ENCODE measurements at regions not wholly inside any gene's neighbourhood (a gene's known extent, or its start where the extent isn't known, plus 50 kb on each side); places are given as distances from the start of the nearest gene placed in this dataset.

DNA sequence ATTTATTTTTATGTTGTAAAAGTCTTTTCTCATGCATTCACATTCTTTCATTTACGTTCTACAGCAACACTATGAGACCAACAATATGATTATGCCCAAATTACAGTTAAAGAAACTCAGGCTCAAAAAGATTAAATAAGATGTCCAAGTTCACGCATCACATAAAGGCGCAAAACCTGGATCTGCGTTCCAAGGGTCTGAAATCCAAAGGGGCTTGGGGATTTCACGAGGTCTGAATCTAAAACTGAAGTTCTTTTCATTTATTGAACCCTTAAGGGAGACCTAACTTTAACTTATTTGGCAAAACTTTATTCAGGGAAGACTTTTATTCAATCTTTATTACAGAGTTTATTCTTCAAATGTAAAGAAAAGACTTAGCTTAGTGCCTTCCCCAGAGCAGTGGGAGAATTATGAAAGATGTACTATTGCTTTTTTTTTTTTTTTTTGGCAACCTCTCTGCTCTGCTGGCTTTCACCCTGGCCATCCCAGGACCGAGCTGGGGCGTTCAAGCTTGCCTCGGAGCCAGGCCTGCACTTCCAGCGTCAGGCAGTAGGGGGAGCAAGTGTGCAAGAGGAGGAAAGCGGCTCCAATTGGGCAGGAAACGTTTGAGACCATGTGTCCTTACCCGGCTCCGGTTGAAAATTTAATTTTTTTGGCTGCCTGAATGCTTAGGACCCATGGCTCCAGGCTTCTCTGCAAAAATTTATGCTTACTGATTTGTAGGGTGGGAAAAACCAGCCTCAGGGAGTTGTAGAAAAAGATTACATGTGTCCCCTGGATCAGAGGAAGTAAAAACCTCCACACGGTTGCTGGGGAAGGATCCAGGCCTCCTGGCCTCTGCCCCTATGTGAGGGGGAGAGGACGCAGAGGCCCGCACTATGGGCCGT is 344.3 kb upstream of the KLF3 start:
- intact Hi-C loops (cut with micrococcal nuclease; ENCODE audit: unreplicated experiment) (loop anchor here (1.0 to 2.0 kb wide), 4 partner anchors 135 to 412 kb away; no protein-coding TSS in a partner anchor), in situ Hi-C loops (cut with HindIII; ENCODE audit: extremely low pct_ligation_motif_present, low pct_unique_long_range_greater_than_20kb) (loop anchor here (5.0 to 25.0 kb wide), 2 partner anchors 257 to 353 kb away; no protein-coding TSS in a partner anchor)
- Histone ChIP-seq H3K27me3 (ENCODE audit: control insufficient read depth in 1 of 2, insufficient read depth in 2 of 2, low read length in 2 of 2) (no peaks in the 10 kb centered on the region), H2AFZ (ENCODE audit: low read length) (peak overlapping the region; percentile 70), H4K20me1 (ENCODE audit: insufficient read depth, low read length) (no peaks in the 10 kb centered on the region), H3K4me1 (ENCODE audit: insufficient read depth, low read length) (peaks cover 33% of the 10 kb centered on the region), H3K4me2 (ENCODE audit: low read depth, low read length) (peak overlapping the region; percentile 68), H3K27ac (ENCODE audit: extremely low read length, insufficient read depth, low read length) (peak overlapping the region; percentile 28), H3K36me3 (replicated peaks in 1 of 2; ENCODE audit: control insufficient read depth in 1 of 2, insufficient read depth in 2 of 2, low read length in 2 of 2) (no peaks in the 10 kb centered on the region), H3K9me3 (ENCODE audit: low read length) (no peaks in the 10 kb centered on the region), H3K9ac (ENCODE audit: insufficient read depth, low read depth, low read length) (no peak overlapping the region), H3K4me3 (replicated peaks in 1 of 3; ENCODE audit: insufficient read depth in 1 of 3, low read depth in 2 of 3, low read length in 3 of 3) (0 out of 6 replicates have a peak overlapping the region, but pooled peaks of 1 of the 3 experiments have one; percentile 8), H3K79me2 (ENCODE audit: insufficient read depth, low read length) (no peaks in the 10 kb centered on the region)
- ATAC-seq (peak; percentile 86), FAIRE-seq (peak; percentile 79), DNase-seq (ENCODE audit: low spot score) (peak; percentile 75)
- CTCF ChIA-PET (ENCODE audit: low intra/inter-chr PET ratio, low total read pairs): interaction anchor here (2.0 to 2.2 kb wide), 2 partner anchors 356 to 411 kb away, joined by 9 to 10 read pairs; no protein-coding TSS in a partner anchor
- no TSS peak for BruUV-seq (replicated peaks)
- 35% methylated on average over 17 of the region's 17 CpGs for WGBS (ENCODE audit: low lambda C conversion rate)
- POLR2A ChIA-PET: interaction anchor here (0.8 to 1.0 kb wide), 5 partner anchors 9 to 411 kb away, joined by 3 to 6 read pairs (median 3); no protein-coding TSS in a partner anchor
- no peak for TF ChIP-seq SP140L (CRISPR knock-in tag; IDR thresholded peaks at IDR 0.05; ENCODE audit: borderline replicate concordance)
- TF ChIP-seq GATAD1 (CRISPR knock-in tag; IDR thresholded peaks at IDR 0.05): no peak
- peak; percentile 73 for TF ChIP-seq SALL1 (CRISPR knock-in tag; IDR thresholded peaks at IDR 0.05)
- no peak for TF ChIP-seq CREB1 (IDR thresholded peaks at IDR 0.05)
- TF ChIP-seq CREB1 (CRISPR knock-in tag; IDR thresholded peaks at IDR 0.05): 0 out of 2 replicates have a peak, but pooled peaks have one; percentile 28
- no peak for TF ChIP-seq EEA1 (CRISPR knock-in tag; IDR thresholded peaks at IDR 0.05; ENCODE audit: borderline replicate concordance)
- TF ChIP-seq, protein P1, sequence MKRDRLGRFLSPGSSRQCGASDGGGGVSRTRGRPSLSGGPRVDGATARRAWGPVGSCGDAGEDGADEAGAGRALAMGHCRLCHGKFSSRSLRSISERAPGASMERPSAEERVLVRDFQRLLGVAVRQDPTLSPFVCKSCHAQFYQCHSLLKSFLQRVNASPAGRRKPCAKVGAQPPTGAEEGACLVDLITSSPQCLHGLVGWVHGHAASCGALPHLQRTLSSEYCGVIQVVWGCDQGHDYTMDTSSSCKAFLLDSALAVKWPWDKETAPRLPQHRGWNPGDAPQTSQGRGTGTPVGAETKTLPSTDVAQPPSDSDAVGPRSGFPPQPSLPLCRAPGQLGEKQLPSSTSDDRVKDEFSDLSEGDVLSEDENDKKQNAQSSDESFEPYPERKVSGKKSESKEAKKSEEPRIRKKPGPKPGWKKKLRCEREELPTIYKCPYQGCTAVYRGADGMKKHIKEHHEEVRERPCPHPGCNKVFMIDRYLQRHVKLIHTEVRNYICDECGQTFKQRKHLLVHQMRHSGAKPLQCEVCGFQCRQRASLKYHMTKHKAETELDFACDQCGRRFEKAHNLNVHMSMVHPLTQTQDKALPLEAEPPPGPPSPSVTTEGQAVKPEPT (CRISPR knock-in tag; IDR thresholded peaks at IDR 0.05; ENCODE audit: low read depth): no peak
- peak; percentile 73; the same call in 1 of the 2 replicates for TF ChIP-seq ZNF354B (CRISPR knock-in tag; IDR thresholded peaks at IDR 0.05)
- peak; percentile 68 for TF ChIP-seq ZBTB38 (CRISPR knock-in tag; IDR thresholded peaks at IDR 0.05)
- TF ChIP-seq MED1 (CRISPR knock-in tag; IDR thresholded peaks at IDR 0.05): peak; percentile 56; the same call in 1 of the 2 replicates
- no peak for TF ChIP-seq MBD4 (IDR thresholded peaks at IDR 0.05; ENCODE audit: borderline replicate concordance, low read length)
- no peak for TF ChIP-seq ZNF235 (CRISPR knock-in tag; IDR thresholded peaks at IDR 0.05; ENCODE audit: borderline replicate concordance)
- TF ChIP-seq, protein P2, sequence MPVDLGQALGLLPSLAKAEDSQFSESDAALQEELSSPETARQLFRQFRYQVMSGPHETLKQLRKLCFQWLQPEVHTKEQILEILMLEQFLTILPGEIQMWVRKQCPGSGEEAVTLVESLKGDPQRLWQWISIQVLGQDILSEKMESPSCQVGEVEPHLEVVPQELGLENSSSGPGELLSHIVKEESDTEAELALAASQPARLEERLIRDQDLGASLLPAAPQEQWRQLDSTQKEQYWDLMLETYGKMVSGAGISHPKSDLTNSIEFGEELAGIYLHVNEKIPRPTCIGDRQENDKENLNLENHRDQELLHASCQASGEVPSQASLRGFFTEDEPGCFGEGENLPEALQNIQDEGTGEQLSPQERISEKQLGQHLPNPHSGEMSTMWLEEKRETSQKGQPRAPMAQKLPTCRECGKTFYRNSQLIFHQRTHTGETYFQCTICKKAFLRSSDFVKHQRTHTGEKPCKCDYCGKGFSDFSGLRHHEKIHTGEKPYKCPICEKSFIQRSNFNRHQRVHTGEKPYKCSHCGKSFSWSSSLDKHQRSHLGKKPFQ (CRISPR knock-in tag; IDR thresholded peaks at IDR 0.05; ENCODE audit: insufficient replicate concordance): no peak
- TF ChIP-seq ZFP62 (CRISPR knock-in tag; IDR thresholded peaks at IDR 0.05): no peak
- TF ChIP-seq STAG1 (CRISPR knock-in tag; IDR thresholded peaks at IDR 0.05): peak; percentile 93
- TF ChIP-seq CEBPG (CRISPR knock-in tag; IDR thresholded peaks at IDR 0.05): 0 out of 2 replicates have a peak, but pooled peaks have one; percentile 10
- TF ChIP-seq CHCHD3 (CRISPR knock-in tag; IDR thresholded peaks at IDR 0.05): no peak
- TF ChIP-seq RAD21 (CRISPR knock-in tag; IDR thresholded peaks at IDR 0.05): peak; percentile 93
- no peak for TF ChIP-seq KLF6 (CRISPR knock-in tag; IDR thresholded peaks at IDR 0.05)
- TF ChIP-seq POLR2AphosphoS2 (IDR thresholded peaks at IDR 0.05; ENCODE audit: low read depth, low read length): no peak
- peak in 1 of 2 experiments; percentile 23; a peak in 1 of 4 replicates for TF ChIP-seq KLF16 (CRISPR knock-in tag; IDR thresholded peaks at IDR 0.05)
- TF ChIP-seq ATF7 (IDR thresholded peaks at IDR 0.05): no peak
- TF ChIP-seq ATF7 (CRISPR knock-in tag; IDR thresholded peaks at IDR 0.05): no peak
